GM18909 (cell line): ENCODE measurements at regions not wholly inside any gene's neighbourhood (a gene's known extent, or its start where the extent isn't known, plus 50 kb on each side); places are given as distances from the start of the nearest gene placed in this dataset.
"Not testable (repeated sequence)": the region's sequence is repeated elsewhere in the genome, so short reads cannot be mapped to it uniquely, and the experiment has no call there.

Source experiments
- ATAC-seq: cut with Tn5 transposase; IDR thresholded peaks from one replicate; pipeline ENCODE4 v1.9.1; 2021; ENCODE audit warnings: mild to moderate bottlenecking; ENCODE audit not compliant: unreplicated experiment, poor library complexity

GRCh38 chr2:201568217-201568820 lies 75.0 kb downstream of the TMEM237 start:
- ATAC-seq: no peak

DNA sequence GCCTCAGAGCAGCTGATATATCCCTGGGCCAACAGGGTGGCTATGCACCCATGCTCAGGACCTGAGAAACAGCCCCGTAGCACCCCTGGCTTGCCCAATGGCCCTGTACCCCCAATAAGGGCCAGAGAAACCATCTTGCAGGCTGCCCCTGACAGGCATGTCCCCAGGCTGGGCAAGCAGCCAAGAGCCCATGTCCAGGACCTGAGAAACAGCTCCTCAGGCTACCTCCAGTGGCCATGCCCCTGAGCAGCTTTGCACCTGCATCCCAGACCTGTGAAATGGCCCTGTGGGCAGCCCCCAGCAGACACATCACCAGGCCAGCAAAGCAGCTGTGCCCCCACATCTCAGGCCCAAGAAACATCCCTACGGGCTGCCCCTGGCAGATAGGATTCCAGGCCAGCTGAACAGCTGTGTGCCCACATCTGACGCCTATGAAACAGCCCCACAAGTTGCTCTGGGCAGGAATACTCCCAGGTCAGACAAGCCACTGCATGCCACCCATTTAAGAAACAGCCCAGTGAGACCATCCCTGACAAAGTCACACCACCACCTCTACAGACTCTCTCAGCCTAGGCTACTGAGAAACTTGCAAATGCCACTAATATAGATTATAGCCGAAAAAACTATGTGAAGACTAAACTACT lies 84.1 kb downstream of the TMEM237 start:
- ATAC-seq: no peak

DNA sequence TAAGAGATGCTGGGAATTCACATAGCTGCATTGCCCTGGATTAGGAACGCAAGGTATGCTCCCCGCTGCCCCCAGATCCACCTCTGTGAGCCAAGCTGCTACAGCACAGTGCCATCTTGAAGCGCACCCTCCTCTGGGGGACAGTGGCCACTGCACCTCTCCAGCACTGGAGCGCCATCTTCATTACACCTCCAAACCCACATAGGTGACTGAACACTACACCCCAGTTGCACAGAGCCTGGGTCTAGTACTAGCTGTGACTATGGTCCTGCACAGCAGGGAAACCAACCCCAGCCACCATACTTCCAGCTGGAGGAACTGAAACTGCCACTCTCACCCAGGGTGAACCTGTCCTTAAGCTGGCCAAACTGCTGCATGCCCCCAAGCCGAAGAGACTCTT lies 84.6 kb downstream of the TMEM237 start:
- ATAC-seq: peak; percentile 53

- no peak for ATAC-seq
Observed at GRCh38 chr2:201558232-201558631, 85.1 kb downstream of the TMEM237 start.

DNA sequence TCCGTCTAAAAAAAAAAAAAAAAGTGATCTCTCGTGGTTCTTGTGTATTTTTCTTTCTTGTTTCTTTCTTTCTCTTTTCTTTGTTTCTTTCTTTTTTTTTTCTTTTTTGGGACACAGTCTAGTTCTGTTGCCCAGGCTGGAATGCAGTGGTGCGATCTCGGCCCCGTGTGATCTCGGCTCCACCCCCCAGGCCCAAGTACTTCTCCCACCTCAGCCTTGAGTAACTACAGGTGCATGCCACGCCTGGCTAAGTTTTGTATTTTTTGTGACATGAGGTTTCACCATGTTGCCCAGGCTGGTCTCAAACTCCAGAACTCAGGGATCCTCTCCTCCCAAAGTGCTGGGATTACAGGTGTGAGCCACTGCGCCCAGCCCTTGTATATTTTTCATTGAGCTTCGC lies 91.4 kb downstream of the TMEM237 start:
- no peak for ATAC-seq

- no peak for ATAC-seq
Observed at GRCh38 chr2:201546576-201546975, 95.0 kb downstream of the STRADB start.

- no peak for ATAC-seq
Observed at GRCh38 chr2:201542291-201542690, 90.8 kb downstream of the STRADB start.

DNA sequence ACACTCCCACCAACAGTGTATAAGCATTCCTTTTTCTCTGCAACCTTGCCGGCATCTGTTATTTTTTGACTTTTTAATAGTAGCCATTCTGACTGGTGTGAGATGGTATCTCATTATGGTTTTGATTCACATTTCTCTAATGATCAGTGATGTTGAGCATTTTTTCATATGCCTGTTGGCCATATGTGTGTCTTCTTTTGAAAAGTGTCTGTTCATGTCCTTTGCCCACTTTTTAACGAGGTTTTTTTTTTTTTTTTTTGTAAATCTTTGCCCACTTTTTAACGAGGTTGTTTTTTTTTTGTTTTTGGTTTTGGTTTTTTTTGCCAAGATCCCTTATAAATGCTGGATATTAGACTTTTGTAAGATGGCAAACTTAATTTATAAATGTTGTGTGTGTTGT lies 87.7 kb downstream of the STRADB start:
- not testable (repeated sequence) for ATAC-seq

DNA sequence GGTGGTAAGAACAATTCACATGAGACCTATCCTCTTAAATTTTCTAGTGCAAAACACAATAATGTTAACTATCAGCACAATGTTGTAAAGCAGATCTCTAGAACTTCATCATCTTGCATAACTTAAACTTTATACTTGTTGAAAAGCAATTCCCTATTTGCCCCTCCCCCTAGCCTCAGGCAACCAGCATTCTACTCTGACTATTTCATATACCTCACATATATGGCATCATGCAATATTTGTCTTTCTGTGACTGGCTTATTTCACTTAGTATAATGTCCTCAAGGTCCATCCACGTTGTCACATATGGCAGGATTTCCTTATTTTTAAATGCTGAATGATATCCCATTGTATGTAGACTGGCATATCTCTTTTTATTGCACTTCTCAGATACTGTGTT lies 86.5 kb downstream of the STRADB start:
- ATAC-seq: no peak

DNA sequence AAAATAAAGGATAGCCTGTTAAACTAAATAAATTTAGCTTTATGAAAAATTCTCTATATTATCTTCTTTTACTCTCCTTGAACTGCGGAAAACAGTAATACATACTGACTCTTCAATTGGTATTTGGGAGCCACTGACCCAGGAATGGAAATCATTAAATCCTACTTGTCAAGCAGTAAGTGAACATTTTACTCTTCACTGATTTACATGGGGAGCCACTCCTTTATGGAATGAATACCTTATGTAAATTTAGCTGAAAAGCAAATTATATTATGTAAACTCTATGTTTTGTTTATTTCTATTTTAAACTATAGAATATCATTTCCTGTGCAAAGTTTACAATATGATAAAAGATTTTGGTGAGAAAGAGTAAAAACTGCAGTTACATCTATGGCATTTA lies 85.2 kb downstream of the STRADB start:
- ATAC-seq: no peak

GRCh38 chr2:201536046-201536445 lies 84.5 kb downstream of the STRADB start:
- ATAC-seq: no peak

DNA sequence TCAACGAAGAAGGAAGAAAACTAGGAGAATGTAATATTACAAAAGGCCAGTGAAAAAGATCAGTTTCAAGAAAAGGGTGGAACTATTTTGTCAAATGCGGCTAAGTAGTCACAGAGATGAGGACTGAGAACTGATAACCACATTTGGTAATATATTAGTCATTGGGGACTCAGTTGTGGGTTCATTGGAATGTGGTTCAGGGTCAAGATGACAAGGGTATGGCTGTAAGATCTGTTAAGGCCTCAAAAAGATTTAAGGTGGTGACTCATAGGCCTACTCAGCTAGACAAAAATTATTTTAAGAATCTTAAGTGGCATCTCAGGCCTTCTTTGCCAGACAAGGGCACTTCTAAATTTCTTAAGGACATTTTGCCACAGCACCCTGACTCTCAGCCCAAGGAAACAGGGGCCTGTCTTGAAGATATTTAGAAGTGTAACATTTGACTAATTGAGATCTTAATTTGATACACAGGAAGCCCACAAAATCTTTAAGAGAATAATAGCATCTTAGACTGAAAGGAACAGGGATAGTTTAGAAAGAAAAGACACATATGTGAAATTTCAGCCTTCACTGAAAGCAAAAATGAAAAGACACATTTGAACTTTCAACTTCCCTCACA lies 81.3 kb downstream of the STRADB start:
- peak; percentile 98 for ATAC-seq
